SK-N-SH treated with all-trans-retinoic acid at 6 μM for 48 hours (cell line): ENCODE measurements at regions not wholly inside any gene's neighbourhood (a gene's known extent, or its start where the extent isn't known, plus 50 kb on each side); places are given as distances from the start of the nearest gene placed in this dataset.

Source experiments
- ATAC-seq: fragments of 200-7000 bp; cut with Tn5 transposase; 3 replicates; pipeline ENCODE4 v1.9.1; 2020; ENCODE audit warnings: mild to moderate bottlenecking, moderate library complexity
- ARNTL ChIP-seq: fragments of 450-650 bp; formaldehyde crosslinking; IDR thresholded peaks from 2 replicates; pipeline ENCODE4 v1.5.0; 2020; ENCODE audit warnings: low read depth, mild to moderate bottlenecking, moderate library complexity, borderline replicate concordance
- CREB5 ChIP-seq: fragments of 250-450 bp; sonication (Bioruptor Pico); IDR thresholded peaks from 2 replicates; pipeline ENCODE4 v1.5.1; 2020; ENCODE audit warnings: low read depth, mild to moderate bottlenecking, moderate library complexity
- CSDC2 ChIP-seq: fragments of 250-450 bp; sonication (Bioruptor Pico); IDR thresholded peaks from 2 replicates; pipeline ENCODE4 v1.5.0; 2020; ENCODE audit warnings: mild to moderate bottlenecking, moderate library complexity
- CSRNP3 ChIP-seq: fragments of 250-450 bp; sonication (Bioruptor Pico); IDR thresholded peaks from 2 replicates; pipeline ENCODE4 v1.5.1; 2021; ENCODE audit warnings: mild to moderate bottlenecking, moderate library complexity
- ESRRG ChIP-seq: fragments of 250-450 bp; sonication (Bioruptor Pico); IDR thresholded peaks from 2 replicates; pipeline ENCODE4 v1.6.1; 2021; ENCODE audit warnings: mild to moderate bottlenecking
- ISL1 ChIP-seq: fragments of 250-450 bp; sonication (Bioruptor Pico); IDR thresholded peaks from 2 replicates; pipeline ENCODE4 v2.1.2; 2022; ENCODE audit warnings: mild to moderate bottlenecking, moderate library complexity
- OSR1 ChIP-seq: fragments of 250-450 bp; sonication (Bioruptor Pico); IDR thresholded peaks from 2 replicates; pipeline ENCODE4 v1.8.0; 2022; ENCODE audit warnings: moderate library complexity, mild to moderate bottlenecking, inconsistent platforms
- PATZ1 ChIP-seq: fragments of 250-450 bp; sonication (Bioruptor Pico); IDR thresholded peaks from 2 replicates; pipeline ENCODE4 v1.8.0; 2020; ENCODE audit warnings: mild to moderate bottlenecking, moderate library complexity, borderline replicate concordance
- POU6F1 ChIP-seq: fragments of 250-450 bp; sonication (Bioruptor Pico); IDR thresholded peaks from 2 replicates; pipeline ENCODE4 v1.8.0; 2021; ENCODE audit warnings: low read depth, mild to moderate bottlenecking, moderate library complexity, borderline replicate concordance
- PPARA ChIP-seq: fragments of 250-450 bp; sonication (Bioruptor Pico); IDR thresholded peaks from 2 replicates; pipeline ENCODE4 v1.5.0; 2020; ENCODE audit warnings: mild to moderate bottlenecking, borderline replicate concordance
- RARB ChIP-seq: fragments of 250-450 bp; sonication (Bioruptor Pico); IDR thresholded peaks from 2 replicates; pipeline ENCODE4 v1.8.0; 2021; ENCODE audit warnings: mild to moderate bottlenecking, moderate library complexity
- SNAI2 ChIP-seq: fragments of 250-450 bp; sonication (Bioruptor Pico); IDR thresholded peaks from 2 replicates; pipeline ENCODE4 v1.5.0; 2020; ENCODE audit warnings: mild to moderate bottlenecking, moderate library complexity
- TCF4 ChIP-seq: fragments of 250-450 bp; sonication (Bioruptor Pico); IDR thresholded peaks from 2 replicates; pipeline ENCODE4 v1.8.0; 2021; ENCODE audit warnings: mild to moderate bottlenecking, moderate library complexity, borderline replicate concordance
- TOX ChIP-seq: fragments of 250-450 bp; sonication (Bioruptor Pico); IDR thresholded peaks from 2 replicates; pipeline ENCODE4 v1.8.0; 2021; ENCODE audit warnings: mild to moderate bottlenecking, moderate library complexity, borderline replicate concordance
- TSHZ2 ChIP-seq: fragments of 250-450 bp; sonication (Bioruptor Pico); IDR thresholded peaks from 2 replicates; pipeline ENCODE4 v1.5.0; 2020; ENCODE audit warnings: mild to moderate bottlenecking, moderate library complexity
- ZC3H10 ChIP-seq: fragments of 250-450 bp; sonication (Bioruptor Pico); IDR thresholded peaks from 2 replicates; pipeline ENCODE4 v1.5.1; 2021; ENCODE audit warnings: mild to moderate bottlenecking, moderate library complexity
- ZFP30 ChIP-seq: fragments of 450-650 bp; formaldehyde crosslinking; IDR thresholded peaks from 2 replicates; pipeline ENCODE4 v1.5.0; 2022; ENCODE audit warnings: mild to moderate bottlenecking, moderate library complexity
- ZNF565 ChIP-seq: fragments of 450-650 bp; formaldehyde crosslinking; conservative IDR thresholded peaks from 2 replicates; pipeline ENCODE4 v1.5.0; 2020; ENCODE audit warnings: low read depth, mild to moderate bottlenecking, moderate library complexity
- ZNF70 ChIP-seq: fragments of 450-650 bp; formaldehyde crosslinking; IDR thresholded peaks from 2 replicates; pipeline ENCODE4 v1.5.0; 2020; ENCODE audit warnings: mild to moderate bottlenecking, moderate library complexity
- ZNF8 ChIP-seq: fragments of 450-650 bp; formaldehyde crosslinking; IDR thresholded peaks from 2 replicates; pipeline ENCODE4 v1.5.0; 2020; ENCODE audit warnings: mild to moderate bottlenecking, moderate library complexity

- ATAC-seq: no peak
These were observed 252.6 kb downstream of the NPHP4 start for GRCh38 chr1:5739561-5740078.

More at GRCh38 chr1:5739561-5740078, 252.6 kb downstream of the NPHP4 start:
- TF ChIP-seq POU6F1 (no peak), ZNF565 (CRISPR knock-in tag) (no peak), PATZ1 (CRISPR knock-in tag) (no peak), RARB (CRISPR knock-in tag) (no peak), ZNF8 (no peak), TCF4 (CRISPR knock-in tag) (no peak), ZC3H10 (no peak), CREB5 (CRISPR knock-in tag) (no peak), TOX (no peak), ZNF70 (no peak), ISL1 (CRISPR knock-in tag) (no peak), CSDC2 (no peak), CSRNP3 (no peak), TSHZ2 (CRISPR knock-in tag) (no peak), ARNTL (CRISPR knock-in tag) (no peak), SNAI2 (CRISPR knock-in tag) (no peak), OSR1 (no peak), PPARA (no peak), ESRRG (CRISPR knock-in tag) (no peak), ZFP30 (CRISPR knock-in tag) (no peak)
